Lower leg skin (tissue), 3 donors: ENCODE measurements at regions not wholly inside any gene's neighbourhood (a gene's known extent, or its start where the extent isn't known, plus 50 kb on each side); places are given as distances from the start of the nearest gene placed in this dataset.

Source experiments
- CTCF ChIP-seq, 3 donors: fragments of 450-650 bp; IDR thresholded peaks; one replicate each; pipeline ENCODE4 v1.5.1; 2016; ENCODE audit warnings: antibody characterized with exemption in 3 of 3, mild to moderate bottlenecking in 3 of 3, moderate library complexity in 2 of 3
- POLR2A ChIP-seq, 2 donors: fragments of 450-650 bp; IDR thresholded peaks; one replicate each; pipeline ENCODE4 v1.6.1; 2016 to 2017; ENCODE audit warnings: antibody characterized with exemption in 2 of 2, mild to moderate bottlenecking in 1 of 2, moderate library complexity in 1 of 2

DNA sequence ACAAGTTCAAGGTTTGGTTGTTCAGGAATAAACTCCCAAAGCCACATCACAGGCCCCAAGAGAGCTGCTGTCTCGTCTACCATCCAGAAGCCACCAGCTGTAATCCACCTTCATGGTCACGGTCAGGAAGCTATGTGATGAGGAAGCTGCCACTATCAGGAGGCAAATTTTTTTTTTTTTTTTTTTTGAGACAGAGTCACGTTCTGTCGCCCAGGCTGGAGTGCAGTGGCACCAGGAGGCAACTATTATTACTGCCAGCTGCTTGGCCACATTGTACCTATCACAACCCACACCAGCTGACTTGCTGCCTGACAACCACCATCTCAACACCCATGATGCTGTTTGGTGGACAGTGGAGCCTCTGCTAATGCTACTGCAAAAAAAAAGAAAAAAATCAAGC is 124.1 kb downstream of the OMA1 start:
- TF ChIP-seq CTCF (IDR thresholded peaks at IDR 0.05) (no peak), POLR2A (IDR thresholded peaks at IDR 0.05) (no peak)
